Uterus (tissue), 3 donors: ENCODE measurements at regions not wholly inside any gene's neighbourhood (a gene's known extent, or its start where the extent isn't known, plus 50 kb on each side); places are given as distances from the start of the nearest gene placed in this dataset. TPM values are rescaled to one million over a fixed set of nuclear protein-coding genes. Genes with fewer than 3 reads are reported as not detected.
"Not testable (repeated sequence)": the region's sequence is repeated elsewhere in the genome, so short reads cannot be mapped to it uniquely, and the experiment has no call there.

ENCODE experiments used
- DNase-seq, 2 donors: peaks; one replicate each; pipeline ENCODE4 v3.0.0-alpha.2; 2019 to 2020
- H3K27ac ChIP-seq, 2 donors: fragments of 200-600 bp; sonication (generic); 1 replicate in 1 of 2; 2 replicates in 1 of 2; pipeline ENCODE4 v1.5.1; 2016 to 2018
- H3K27me3 ChIP-seq, 2 donors: fragments of 200-600 bp; sonication (generic); one replicate each; pipeline ENCODE4 v1.5.1; 2018 to 2019; ENCODE audit warnings: control low read depth in 1 of 2
- H3K36me3 ChIP-seq, 2 donors: fragments of 200-600 bp; sonication (generic); one replicate each; pipeline ENCODE4 v1.5.1; 2019; ENCODE audit warnings: control low read depth in 1 of 2
- H3K4me1 ChIP-seq, 2 donors: fragments of 200-600 bp; sonication (generic); one replicate each; pipeline ENCODE4 v1.5.1; 2018 to 2019; ENCODE audit warnings: control low read depth in 1 of 2
- H3K4me3 ChIP-seq, 2 donors: fragments of 200-600 bp; sonication (generic); 1 replicate in 1 of 2; 2 replicates in 1 of 2; pipeline ENCODE4 v1.5.1; 2018 to 2019; ENCODE audit warnings: mild to moderate bottlenecking in 1 of 2
- H3K9me3 ChIP-seq, 2 donors: fragments of 200-600 bp; sonication (generic); one replicate each; pipeline ENCODE4 v1.5.1; 2019; ENCODE audit warnings: control low read depth in 1 of 2
- POLR2A ChIP-seq, 2 donors: fragments of 450-650 bp; IDR thresholded peaks; one replicate each; pipeline ENCODE4 v1.6.1; 2016; ENCODE audit warnings: antibody characterized with exemption in 2 of 2, mild to moderate bottlenecking in 1 of 2, moderate library complexity in 1 of 2
- intact Hi-C: fragments of 100-400 bp; cut with DNase I; formaldehyde crosslinking; loops from one replicate; pipeline ENCODE4 v1.15.1; 2023; ENCODE audit warnings: low total_unique reads
- small RNA-seq: library from RNA; depleted of rRNA; stranded (forward); fragments of <200 nt; gene quantifications from one replicate; pipeline ENCODE3, GENCODE V24; 2016
- TF ChIP-seq, protein P1 (sequence below), 4 experiments: fragments of 200-600 bp in 2 of 4; fragments of 450-650 bp in 2 of 4; sonication (generic) in 2 of 4; IDR thresholded peaks; one replicate each; pipeline ENCODE4 v1.5.1; 2016 to 2019; ENCODE audit warnings: antibody characterized with exemption in 4 of 4, mild to moderate bottlenecking in 2 of 4, moderate library complexity in 1 of 4
- donor health status: DM: yes; HTN: yes; CAD: no.

GRCh38 chr2:240383099-240383758 lies 52.2 kb upstream of the GPC1 start:
- intact Hi-C loops = no loop called here
- TF ChIP-seq, protein P1, sequence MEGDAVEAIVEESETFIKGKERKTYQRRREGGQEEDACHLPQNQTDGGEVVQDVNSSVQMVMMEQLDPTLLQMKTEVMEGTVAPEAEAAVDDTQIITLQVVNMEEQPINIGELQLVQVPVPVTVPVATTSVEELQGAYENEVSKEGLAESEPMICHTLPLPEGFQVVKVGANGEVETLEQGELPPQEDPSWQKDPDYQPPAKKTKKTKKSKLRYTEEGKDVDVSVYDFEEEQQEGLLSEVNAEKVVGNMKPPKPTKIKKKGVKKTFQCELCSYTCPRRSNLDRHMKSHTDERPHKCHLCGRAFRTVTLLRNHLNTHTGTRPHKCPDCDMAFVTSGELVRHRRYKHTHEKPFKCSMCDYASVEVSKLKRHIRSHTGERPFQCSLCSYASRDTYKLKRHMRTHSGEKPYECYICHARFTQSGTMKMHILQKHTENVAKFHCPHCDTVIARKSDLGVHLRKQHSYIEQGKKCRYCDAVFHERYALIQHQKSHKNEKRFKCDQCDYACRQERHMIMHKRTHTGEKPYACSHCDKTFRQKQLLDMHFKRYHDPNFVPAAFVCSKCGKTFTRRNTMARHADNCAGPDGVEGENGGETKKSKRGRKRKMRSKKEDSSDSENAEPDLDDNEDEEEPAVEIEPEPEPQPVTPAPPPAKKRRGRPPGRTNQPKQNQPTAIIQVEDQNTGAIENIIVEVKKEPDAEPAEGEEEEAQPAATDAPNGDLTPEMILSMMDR (IDR thresholded peaks at IDR 0.05) = no peak
- no peak for TF ChIP-seq POLR2A (IDR thresholded peaks at IDR 0.05)
- Histone ChIP-seq H3K4me1 (no peaks in the 10 kb centered on the region), H3K27me3 (no peaks in the 10 kb centered on the region), H3K4me3 (no peak overlapping the region), H3K27ac (no peak overlapping the region), H3K9me3 (no peaks in the 10 kb centered on the region), H3K36me3 (no peaks in the 10 kb centered on the region)
- DNase-seq = no peak

DNA sequence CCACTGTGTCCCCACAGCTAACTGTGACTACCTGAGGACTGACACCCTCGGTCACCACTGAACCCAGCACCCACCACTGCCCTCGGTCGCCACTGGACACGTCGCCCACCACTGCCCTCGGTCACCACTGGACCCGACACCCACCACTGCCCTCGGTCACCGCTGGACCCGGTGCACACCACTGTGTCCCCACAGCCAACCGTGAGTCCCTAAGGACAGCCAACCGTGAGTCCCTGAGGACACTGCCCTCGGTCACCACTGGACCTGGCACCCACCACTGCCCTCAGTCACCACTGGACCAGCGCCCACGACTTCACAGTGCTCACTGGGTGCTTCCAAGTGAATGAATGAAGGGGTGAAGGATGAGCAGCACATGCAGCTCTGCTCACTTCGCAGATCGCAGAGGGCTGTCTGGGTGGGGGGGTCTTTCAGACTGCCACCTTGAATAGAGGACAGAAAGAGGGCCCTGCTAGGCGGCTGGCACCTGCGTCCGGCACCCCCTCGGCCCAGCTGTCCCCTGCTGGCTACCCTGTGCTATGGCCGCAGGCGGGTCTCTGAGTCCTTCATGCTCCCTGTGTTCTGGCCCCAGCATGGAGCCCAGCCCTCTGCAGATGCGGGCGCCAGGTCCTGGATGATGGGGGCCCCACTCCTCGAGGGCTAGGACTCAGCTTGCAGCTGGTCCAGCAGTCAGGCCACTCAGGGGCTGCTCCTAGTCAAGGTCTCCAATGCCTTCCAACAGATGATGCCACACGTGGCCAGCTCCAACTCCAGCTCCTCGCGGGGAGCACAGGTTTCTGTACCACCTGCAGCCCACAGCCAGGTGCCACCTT lies 51.4 kb upstream of the GPC1 start:
- Histone ChIP-seq H3K4me3 (no peak overlapping the region), H3K27me3 (no peaks in the 10 kb centered on the region), H3K9me3 (no peaks in the 10 kb centered on the region), H3K27ac (no peak overlapping the region), H3K36me3 (no peaks in the 10 kb centered on the region), H3K4me1 (no peaks in the 10 kb centered on the region)
- TF ChIP-seq, protein P1 (IDR thresholded peaks at IDR 0.05) = no peak
- TF ChIP-seq POLR2A (IDR thresholded peaks at IDR 0.05) = no peak
- no peak for DNase-seq
- intact Hi-C loops = no loop called here

GRCh38 chr2:240384711-240385450 lies 50.6 kb upstream of the GPC1 start:
- Histone ChIP-seq H3K27me3 (no peaks in the 10 kb centered on the region), H3K4me1 (no peaks in the 10 kb centered on the region), H3K27ac (no peak overlapping the region), H3K36me3 (no peaks in the 10 kb centered on the region), H3K9me3 (no peaks in the 10 kb centered on the region), H3K4me3 (no peak overlapping the region)
- TF ChIP-seq, protein P1 (IDR thresholded peaks at IDR 0.05) = no peak
- TF ChIP-seq POLR2A (IDR thresholded peaks at IDR 0.05) = no peak
- no peak for DNase-seq
- intact Hi-C loops = no loop called here

DNA sequence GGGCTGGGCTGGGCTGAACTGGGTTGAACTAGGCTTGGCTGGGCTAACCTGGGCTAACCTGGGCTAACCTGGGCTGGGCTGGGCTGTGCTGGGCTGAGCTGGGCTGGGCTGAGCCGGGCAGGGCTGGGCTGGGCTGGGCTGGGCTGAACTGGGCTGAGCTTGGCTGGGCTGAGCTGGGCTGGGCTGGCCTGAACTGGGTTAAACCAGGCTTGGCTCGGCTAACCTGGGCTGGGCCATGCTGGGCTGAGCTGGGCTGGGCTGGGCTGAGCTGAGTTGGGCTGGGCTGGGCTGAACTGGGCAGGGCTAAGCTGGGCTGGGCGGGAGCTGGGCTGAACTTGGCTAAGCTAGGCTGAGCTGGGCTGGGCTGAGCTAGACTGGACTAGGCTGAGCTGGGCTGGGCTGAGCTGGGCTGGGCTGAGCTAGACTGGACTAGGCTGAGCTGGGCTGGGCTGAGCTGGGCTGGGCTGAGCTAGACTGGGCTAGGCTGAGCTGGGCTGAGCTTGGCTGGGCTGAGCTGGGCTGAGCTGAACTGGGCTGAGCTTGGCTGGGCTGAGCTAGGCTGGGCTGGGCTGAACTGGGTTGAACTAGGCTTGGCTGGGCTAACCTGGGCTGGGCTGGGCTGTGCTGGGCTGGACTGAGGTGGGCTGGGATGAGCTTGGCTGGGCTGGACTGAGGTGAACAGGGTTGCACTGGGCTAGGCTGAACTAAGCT lies 49.9 kb upstream of the GPC1 start:
- H3K27me3 ChIP-seq, H3K27ac ChIP-seq, DNase-seq, H3K4me1 ChIP-seq, intact Hi-C loops, H3K9me3 ChIP-seq, H3K36me3 ChIP-seq, H3K4me3 ChIP-seq: not testable (repeated sequence)

Small RNA genes in the stretch of these regions (small RNA-seq; reads per million reads assigned to genes)
- not detected for gene RF00012
